Lower leg skin (tissue), 4 donors: ENCODE measurements at regions not wholly inside any gene's neighbourhood (a gene's known extent, or its start where the extent isn't known, plus 50 kb on each side); places are given as distances from the start of the nearest gene placed in this dataset.
"Not testable (repeated sequence)": the region's sequence is repeated elsewhere in the genome, so short reads cannot be mapped to it uniquely, and the experiment has no call there.

Experiments
- DNase-seq, 2 donors: peaks; one replicate each; pipeline ENCODE4 v3.0.0-alpha.2; 2019; ENCODE audit warnings: low spot score in 2 of 2
- H3K4me3 ChIP-seq: fragments of 200-600 bp; sonication (generic); 2 replicates; pipeline ENCODE4 v1.5.1; 2017; ENCODE audit warnings: mild to moderate bottlenecking, low read depth; ENCODE audit not compliant: poor library complexity, severe bottlenecking
- CTCF ChIP-seq, 3 donors: fragments of 450-650 bp; IDR thresholded peaks; one replicate each; pipeline ENCODE4 v1.5.1; 2016; ENCODE audit warnings: antibody characterized with exemption in 3 of 3, mild to moderate bottlenecking in 3 of 3, moderate library complexity in 2 of 3
- POLR2A ChIP-seq, 2 donors: fragments of 450-650 bp; IDR thresholded peaks; one replicate each; pipeline ENCODE4 v1.6.1; 2016 to 2017; ENCODE audit warnings: antibody characterized with exemption in 2 of 2, mild to moderate bottlenecking in 1 of 2, moderate library complexity in 1 of 2
- WGBS, 2 donors: methylation state at CpG; one replicate each; pipeline ENCODE4 v1.1.5; 2018; 5-methylcytosine and 5-hydroxymethylcytosine counted together
- intact Hi-C: fragments of 100-400 bp; cut with DNase I; formaldehyde crosslinking; loops from one replicate; pipeline ENCODE4 v1.15.0; 2023; ENCODE audit warnings: low total_unique reads

- no peak for DNase-seq
Measured at GRCh38 chr2:33907866-33908265, 308.8 kb upstream of the FAM98A start.

GRCh38 chr2:33906129-33906528, 307.0 kb upstream of the FAM98A start:
- intact Hi-C loops, H3K4me3 ChIP-seq, DNase-seq: not testable (repeated sequence)
- WGBS, 2 donors, result 90 to 97% methylated on average over 1 of the region's 1 CpG

More at GRCh38 chr2:33907866-33908265, 308.8 kb upstream of the FAM98A start:
- H3K4me3 ChIP-seq, result no peak overlapping the region
- TF ChIP-seq POLR2A (IDR thresholded peaks at IDR 0.05), result no peak
- TF ChIP-seq CTCF (IDR thresholded peaks at IDR 0.05), result no peak
- intact Hi-C loops, result no loop called here
- WGBS, 2 donors, result 41 to 50% methylated on average over 2 of the region's 2 CpGs

- intact Hi-C loops, result no loop called here
- no peak overlapping the region for H3K4me3 ChIP-seq
- WGBS, 2 donors, result 91 to 93% methylated on average over 4 of the region's 4 CpGs
- DNase-seq, result no peak
- TF ChIP-seq POLR2A (IDR thresholded peaks at IDR 0.05) (no peak), CTCF (IDR thresholded peaks at IDR 0.05) (no peak)
Measured at GRCh38 chr2:33904801-33905200, 305.7 kb upstream of the FAM98A start.

GRCh38 chr2:33903701-33904100, 304.6 kb upstream of the FAM98A start:
- TF ChIP-seq CTCF (IDR thresholded peaks at IDR 0.05), result no peak
- no peak for TF ChIP-seq POLR2A (IDR thresholded peaks at IDR 0.05)
- no peak overlapping the region for H3K4me3 ChIP-seq
- no peak for DNase-seq
- intact Hi-C loops, result no loop called here
- 94 to 95% methylated on average over 21 of the region's 21 CpGs for WGBS, 2 donors

- 96 to 98% methylated on average over 10 of the region's 10 CpGs for WGBS, 2 donors
- TF ChIP-seq POLR2A (IDR thresholded peaks at IDR 0.05) (no peak), CTCF (IDR thresholded peaks at IDR 0.05) (no peak)
- DNase-seq, result no peak
- no peak overlapping the region for H3K4me3 ChIP-seq
- intact Hi-C loops, result no loop called here
Measured at GRCh38 chr2:33903215-33903614, 304.1 kb upstream of the FAM98A start.

GRCh38 chr2:33900610-33901009, 301.5 kb upstream of the FAM98A start:
- DNase-seq, result no peak
- TF ChIP-seq POLR2A (IDR thresholded peaks at IDR 0.05) (no peak), CTCF (IDR thresholded peaks at IDR 0.05) (no peak)
- WGBS, 2 donors, result 78 to 82% methylated on average over 2 of the region's 2 CpGs
- no peak overlapping the region for H3K4me3 ChIP-seq
- intact Hi-C loops, result no loop called here
